WTC11 (cell line): ENCODE measurements at regions not wholly inside any gene's neighbourhood (a gene's known extent, or its start where the extent isn't known, plus 50 kb on each side); places are given as distances from the start of the nearest gene placed in this dataset.

Experiments used
- ATAC-seq: fragments of 200-7000 bp; cut with Tn5 transposase; 2 replicates; pipeline ENCODE4 v1.10.0; 2021; ENCODE audit warnings: mild to moderate bottlenecking, moderate library complexity
- CTCF ChIA-PET: fragments of 300-600 bp; sonication (Branson Sonifier 250); formaldehyde crosslinking; loops from one replicate; lab custom pipeline; 2021; ENCODE audit warnings: antibody characterized with exemption; lab: Charles Lee
- POLR2A ChIA-PET: fragments of 350-600 bp; sonication (Branson Sonifier 250); formaldehyde crosslinking; loops from one replicate; lab custom pipeline; 2021; ENCODE audit warnings: antibody characterized with exemption; lab: Charles Lee
- DNase-seq: peaks from one replicate; pipeline ENCODE4 v3.0.0; 2021; ENCODE audit warnings: low spot score
- H3K27ac Mint-ChIP-seq: 2 replicates; pipeline ENCODE4 v1.8.0; 2021; ENCODE audit warnings: mixed read lengths
- H3K27me3 Mint-ChIP-seq: 2 replicates; pipeline ENCODE4 v1.8.0; 2021; ENCODE audit warnings: low read depth, mild to moderate bottlenecking, moderate library complexity, mixed read lengths
- H3K36me3 Mint-ChIP-seq: 2 replicates; pipeline ENCODE4 v1.8.0; 2021; ENCODE audit warnings: mixed read lengths
- H3K4me1 Mint-ChIP-seq: 2 replicates; pipeline ENCODE4 v1.8.0; 2022; ENCODE audit warnings: mixed read lengths
- H3K4me3 Mint-ChIP-seq: 2 replicates; pipeline ENCODE4 v1.8.0; 2021; ENCODE audit warnings: mild to moderate bottlenecking, moderate library complexity, mixed read lengths
- H3K9me3 Mint-ChIP-seq: 2 replicates; pipeline ENCODE4 v1.8.0; 2021; ENCODE audit warnings: mixed read lengths
- NFYB ChIP-seq: sonication (generic); formaldehyde crosslinking; conservative IDR thresholded peaks from 2 replicates; pipeline ENCODE4 v1.8.0; 2022; ENCODE audit warnings: low read depth, missing genetic modification reagents
- SP1 ChIP-seq: sonication (generic); formaldehyde crosslinking; conservative IDR thresholded peaks from 2 replicates; pipeline ENCODE4 v1.8.1; 2022; ENCODE audit warnings: missing genetic modification reagents
- ZNF671 ChIP-seq: fragments of 250-450 bp; sonication (Bioruptor Pico); IDR thresholded peaks from 2 replicates; pipeline ENCODE4 v1.8.0; 2021; ENCODE audit warnings: mild to moderate bottlenecking
- TF ChIP-seq, protein P1 (sequence below): fragments of 250-450 bp; sonication (Bioruptor Pico); IDR thresholded peaks from 2 replicates; pipeline ENCODE4 v1.9.0; 2021; ENCODE audit warnings: mild to moderate bottlenecking
- TF ChIP-seq, protein P2 (sequence below): sonication (generic); formaldehyde crosslinking; IDR thresholded peaks from 2 replicates; pipeline ENCODE4 v1.8.0; 2023; ENCODE audit warnings: missing genetic modification reagents, mild to moderate bottlenecking, borderline replicate concordance
- TF ChIP-seq, protein P3 (sequence below): sonication (generic); formaldehyde crosslinking; conservative IDR thresholded peaks from 2 replicates; pipeline ENCODE4 v1.8.1; 2023; ENCODE audit warnings: mild to moderate bottlenecking, low read depth, missing genetic modification reagents, moderate library complexity
- TF ChIP-seq, protein P4 (sequence below): sonication (generic); formaldehyde crosslinking; IDR thresholded peaks from 2 replicates; pipeline ENCODE4 v1.8.0; 2022; ENCODE audit warnings: missing genetic modification reagents
- TF ChIP-seq, protein P5 (sequence below): sonication (generic); formaldehyde crosslinking; IDR thresholded peaks from 2 replicates; pipeline ENCODE4 v1.8.1; 2022; ENCODE audit warnings: mild to moderate bottlenecking, moderate library complexity, missing genetic modification reagents
- TF ChIP-seq, protein P6 (sequence below): fragments of 250-450 bp; sonication (Bioruptor Pico); IDR thresholded peaks from 2 replicates; pipeline ENCODE4 v1.9.0; 2021; ENCODE audit warnings: moderate library complexity, mild to moderate bottlenecking, inconsistent platforms, borderline replicate concordance
- TF ChIP-seq, protein P7 (sequence below): sonication (generic); formaldehyde crosslinking; IDR thresholded peaks from 2 replicates; pipeline ENCODE4 v1.8.0; 2022; ENCODE audit warnings: mild to moderate bottlenecking, missing genetic modification reagents

DNA sequence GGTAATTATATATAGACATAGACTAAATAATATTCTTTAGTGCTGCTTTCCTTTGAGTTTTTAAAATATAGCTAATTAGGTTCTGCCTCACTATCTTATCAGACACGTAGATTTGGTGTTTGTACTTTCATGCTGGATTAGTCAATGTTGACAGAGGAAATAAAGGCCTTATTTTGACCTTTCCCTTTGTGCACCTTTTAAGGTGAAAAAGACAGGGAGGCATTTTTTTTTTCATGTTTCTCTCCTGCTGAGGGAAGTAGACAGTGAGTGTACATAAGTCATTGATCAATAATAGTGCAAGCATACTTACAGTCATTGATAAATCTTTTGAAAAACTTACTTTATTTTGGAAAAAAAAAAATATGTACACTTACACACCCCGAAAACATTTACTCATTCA, 467.8 kb downstream of the GRXCR1 start (continued):
- TF ChIP-seq, protein P1, sequence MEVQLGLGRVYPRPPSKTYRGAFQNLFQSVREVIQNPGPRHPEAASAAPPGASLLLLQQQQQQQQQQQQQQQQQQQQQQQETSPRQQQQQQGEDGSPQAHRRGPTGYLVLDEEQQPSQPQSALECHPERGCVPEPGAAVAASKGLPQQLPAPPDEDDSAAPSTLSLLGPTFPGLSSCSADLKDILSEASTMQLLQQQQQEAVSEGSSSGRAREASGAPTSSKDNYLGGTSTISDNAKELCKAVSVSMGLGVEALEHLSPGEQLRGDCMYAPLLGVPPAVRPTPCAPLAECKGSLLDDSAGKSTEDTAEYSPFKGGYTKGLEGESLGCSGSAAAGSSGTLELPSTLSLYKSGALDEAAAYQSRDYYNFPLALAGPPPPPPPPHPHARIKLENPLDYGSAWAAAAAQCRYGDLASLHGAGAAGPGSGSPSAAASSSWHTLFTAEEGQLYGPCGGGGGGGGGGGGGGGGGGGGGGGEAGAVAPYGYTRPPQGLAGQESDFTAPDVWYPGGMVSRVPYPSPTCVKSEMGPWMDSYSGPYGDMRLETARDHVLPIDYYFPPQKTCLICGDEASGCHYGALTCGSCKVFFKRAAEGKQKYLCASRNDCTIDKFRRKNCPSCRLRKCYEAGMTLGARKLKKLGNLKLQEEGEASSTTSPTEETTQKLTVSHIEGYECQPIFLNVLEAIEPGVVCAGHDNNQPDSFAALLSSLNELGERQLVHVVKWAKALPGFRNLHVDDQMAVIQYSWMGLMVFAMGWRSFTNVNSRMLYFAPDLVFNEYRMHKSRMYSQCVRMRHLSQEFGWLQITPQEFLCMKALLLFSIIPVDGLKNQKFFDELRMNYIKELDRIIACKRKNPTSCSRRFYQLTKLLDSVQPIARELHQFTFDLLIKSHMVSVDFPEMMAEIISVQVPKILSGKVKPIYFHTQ (CRISPR knock-in tag): no peak
- TF ChIP-seq, protein P2, sequence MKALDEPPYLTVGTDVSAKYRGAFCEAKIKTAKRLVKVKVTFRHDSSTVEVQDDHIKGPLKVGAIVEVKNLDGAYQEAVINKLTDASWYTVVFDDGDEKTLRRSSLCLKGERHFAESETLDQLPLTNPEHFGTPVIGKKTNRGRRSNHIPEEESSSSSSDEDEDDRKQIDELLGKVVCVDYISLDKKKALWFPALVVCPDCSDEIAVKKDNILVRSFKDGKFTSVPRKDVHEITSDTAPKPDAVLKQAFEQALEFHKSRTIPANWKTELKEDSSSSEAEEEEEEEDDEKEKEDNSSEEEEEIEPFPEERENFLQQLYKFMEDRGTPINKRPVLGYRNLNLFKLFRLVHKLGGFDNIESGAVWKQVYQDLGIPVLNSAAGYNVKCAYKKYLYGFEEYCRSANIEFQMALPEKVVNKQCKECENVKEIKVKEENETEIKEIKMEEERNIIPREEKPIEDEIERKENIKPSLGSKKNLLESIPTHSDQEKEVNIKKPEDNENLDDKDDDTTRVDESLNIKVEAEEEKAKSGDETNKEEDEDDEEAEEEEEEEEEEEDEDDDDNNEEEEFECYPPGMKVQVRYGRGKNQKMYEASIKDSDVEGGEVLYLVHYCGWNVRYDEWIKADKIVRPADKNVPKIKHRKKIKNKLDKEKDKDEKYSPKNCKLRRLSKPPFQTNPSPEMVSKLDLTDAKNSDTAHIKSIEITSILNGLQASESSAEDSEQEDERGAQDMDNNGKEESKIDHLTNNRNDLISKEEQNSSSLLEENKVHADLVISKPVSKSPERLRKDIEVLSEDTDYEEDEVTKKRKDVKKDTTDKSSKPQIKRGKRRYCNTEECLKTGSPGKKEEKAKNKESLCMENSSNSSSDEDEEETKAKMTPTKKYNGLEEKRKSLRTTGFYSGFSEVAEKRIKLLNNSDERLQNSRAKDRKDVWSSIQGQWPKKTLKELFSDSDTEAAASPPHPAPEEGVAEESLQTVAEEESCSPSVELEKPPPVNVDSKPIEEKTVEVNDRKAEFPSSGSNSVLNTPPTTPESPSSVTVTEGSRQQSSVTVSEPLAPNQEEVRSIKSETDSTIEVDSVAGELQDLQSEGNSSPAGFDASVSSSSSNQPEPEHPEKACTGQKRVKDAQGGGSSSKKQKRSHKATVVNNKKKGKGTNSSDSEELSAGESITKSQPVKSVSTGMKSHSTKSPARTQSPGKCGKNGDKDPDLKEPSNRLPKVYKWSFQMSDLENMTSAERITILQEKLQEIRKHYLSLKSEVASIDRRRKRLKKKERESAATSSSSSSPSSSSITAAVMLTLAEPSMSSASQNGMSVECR (CRISPR knock-in tag): no peak
- no peak for TF ChIP-seq ZNF671 (CRISPR knock-in tag)

DNA sequence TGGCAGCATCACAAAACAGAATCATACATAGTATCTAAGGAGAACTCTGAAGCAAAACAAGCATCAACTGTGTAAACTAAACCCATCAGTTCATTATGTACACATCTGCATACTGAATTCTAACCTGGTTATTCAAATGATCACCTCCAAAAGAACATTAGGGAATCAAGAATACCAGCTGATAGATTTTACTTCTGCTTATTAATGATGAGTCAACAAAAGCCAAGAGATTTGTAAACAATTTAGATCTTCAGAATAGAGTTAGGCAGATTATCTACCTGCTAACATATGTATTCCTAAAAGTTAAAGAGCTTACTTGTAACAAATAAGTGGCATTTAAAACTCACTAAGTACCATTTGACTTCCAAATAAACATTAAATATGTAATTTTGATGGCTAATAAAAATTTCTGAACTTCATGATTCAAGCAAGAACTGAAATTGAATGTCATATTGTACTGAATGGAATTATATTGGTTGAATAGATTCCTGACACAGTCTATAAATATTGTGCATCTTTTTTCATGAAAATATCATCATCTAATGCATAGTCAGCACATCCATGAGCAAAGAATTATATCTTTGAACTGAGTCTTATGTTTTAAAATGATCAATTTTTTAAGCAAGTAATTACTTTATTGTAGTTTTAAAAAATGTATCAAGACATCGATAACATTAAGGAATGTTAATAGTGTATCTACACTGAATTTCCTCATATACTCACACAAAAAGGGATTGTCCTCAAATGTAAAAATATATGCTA, 470.5 kb downstream of the GRXCR1 start:
- Mint-ChIP-seq H3K36me3 (no peaks in the 10 kb centered on the region), H3K4me3 (no peak overlapping the region), H3K27ac (no peak overlapping the region), H3K9me3 (0 out of 2 replicates have a peak, but pooled peaks cover 3% of the 10 kb centered on the region), H3K4me1 (peaks cover 2% of the 10 kb centered on the region; the same call in 1 of the 2 replicates), H3K27me3 (no peaks in the 10 kb centered on the region)
- ATAC-seq (no peak), DNase-seq (no peak)
- TF ChIP-seq, protein P3, sequence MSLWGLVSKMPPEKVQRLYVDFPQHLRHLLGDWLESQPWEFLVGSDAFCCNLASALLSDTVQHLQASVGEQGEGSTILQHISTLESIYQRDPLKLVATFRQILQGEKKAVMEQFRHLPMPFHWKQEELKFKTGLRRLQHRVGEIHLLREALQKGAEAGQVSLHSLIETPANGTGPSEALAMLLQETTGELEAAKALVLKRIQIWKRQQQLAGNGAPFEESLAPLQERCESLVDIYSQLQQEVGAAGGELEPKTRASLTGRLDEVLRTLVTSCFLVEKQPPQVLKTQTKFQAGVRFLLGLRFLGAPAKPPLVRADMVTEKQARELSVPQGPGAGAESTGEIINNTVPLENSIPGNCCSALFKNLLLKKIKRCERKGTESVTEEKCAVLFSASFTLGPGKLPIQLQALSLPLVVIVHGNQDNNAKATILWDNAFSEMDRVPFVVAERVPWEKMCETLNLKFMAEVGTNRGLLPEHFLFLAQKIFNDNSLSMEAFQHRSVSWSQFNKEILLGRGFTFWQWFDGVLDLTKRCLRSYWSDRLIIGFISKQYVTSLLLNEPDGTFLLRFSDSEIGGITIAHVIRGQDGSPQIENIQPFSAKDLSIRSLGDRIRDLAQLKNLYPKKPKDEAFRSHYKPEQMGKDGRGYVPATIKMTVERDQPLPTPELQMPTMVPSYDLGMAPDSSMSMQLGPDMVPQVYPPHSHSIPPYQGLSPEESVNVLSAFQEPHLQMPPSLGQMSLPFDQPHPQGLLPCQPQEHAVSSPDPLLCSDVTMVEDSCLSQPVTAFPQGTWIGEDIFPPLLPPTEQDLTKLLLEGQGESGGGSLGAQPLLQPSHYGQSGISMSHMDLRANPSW (CRISPR knock-in tag): no peak
- no peak for TF ChIP-seq SP1 (CRISPR knock-in tag)
- TF ChIP-seq, protein P4, sequence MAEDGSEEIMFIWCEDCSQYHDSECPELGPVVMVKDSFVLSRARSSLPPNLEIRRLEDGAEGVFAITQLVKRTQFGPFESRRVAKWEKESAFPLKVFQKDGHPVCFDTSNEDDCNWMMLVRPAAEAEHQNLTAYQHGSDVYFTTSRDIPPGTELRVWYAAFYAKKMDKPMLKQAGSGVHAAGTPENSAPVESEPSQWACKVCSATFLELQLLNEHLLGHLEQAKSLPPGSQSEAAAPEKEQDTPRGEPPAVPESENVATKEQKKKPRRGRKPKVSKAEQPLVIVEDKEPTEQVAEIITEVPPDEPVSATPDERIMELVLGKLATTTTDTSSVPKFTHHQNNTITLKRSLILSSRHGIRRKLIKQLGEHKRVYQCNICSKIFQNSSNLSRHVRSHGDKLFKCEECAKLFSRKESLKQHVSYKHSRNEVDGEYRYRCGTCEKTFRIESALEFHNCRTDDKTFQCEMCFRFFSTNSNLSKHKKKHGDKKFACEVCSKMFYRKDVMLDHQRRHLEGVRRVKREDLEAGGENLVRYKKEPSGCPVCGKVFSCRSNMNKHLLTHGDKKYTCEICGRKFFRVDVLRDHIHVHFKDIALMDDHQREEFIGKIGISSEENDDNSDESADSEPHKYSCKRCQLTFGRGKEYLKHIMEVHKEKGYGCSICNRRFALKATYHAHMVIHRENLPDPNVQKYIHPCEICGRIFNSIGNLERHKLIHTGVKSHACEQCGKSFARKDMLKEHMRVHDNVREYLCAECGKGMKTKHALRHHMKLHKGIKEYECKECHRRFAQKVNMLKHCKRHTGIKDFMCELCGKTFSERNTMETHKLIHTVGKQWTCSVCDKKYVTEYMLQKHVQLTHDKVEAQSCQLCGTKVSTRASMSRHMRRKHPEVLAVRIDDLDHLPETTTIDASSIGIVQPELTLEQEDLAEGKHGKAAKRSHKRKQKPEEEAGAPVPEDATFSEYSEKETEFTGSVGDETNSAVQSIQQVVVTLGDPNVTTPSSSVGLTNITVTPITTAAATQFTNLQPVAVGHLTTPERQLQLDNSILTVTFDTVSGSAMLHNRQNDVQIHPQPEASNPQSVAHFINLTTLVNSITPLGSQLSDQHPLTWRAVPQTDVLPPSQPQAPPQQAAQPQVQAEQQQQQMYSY (CRISPR knock-in tag): no peak
- no peak for TF ChIP-seq NFYB (CRISPR knock-in tag)
- TF ChIP-seq, protein P5, sequence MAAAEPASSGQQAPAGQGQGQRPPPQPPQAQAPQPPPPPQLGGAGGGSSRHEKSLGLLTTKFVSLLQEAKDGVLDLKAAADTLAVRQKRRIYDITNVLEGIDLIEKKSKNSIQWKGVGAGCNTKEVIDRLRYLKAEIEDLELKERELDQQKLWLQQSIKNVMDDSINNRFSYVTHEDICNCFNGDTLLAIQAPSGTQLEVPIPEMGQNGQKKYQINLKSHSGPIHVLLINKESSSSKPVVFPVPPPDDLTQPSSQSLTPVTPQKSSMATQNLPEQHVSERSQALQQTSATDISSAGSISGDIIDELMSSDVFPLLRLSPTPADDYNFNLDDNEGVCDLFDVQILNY: no peak
- TF ChIP-seq, protein P6, sequence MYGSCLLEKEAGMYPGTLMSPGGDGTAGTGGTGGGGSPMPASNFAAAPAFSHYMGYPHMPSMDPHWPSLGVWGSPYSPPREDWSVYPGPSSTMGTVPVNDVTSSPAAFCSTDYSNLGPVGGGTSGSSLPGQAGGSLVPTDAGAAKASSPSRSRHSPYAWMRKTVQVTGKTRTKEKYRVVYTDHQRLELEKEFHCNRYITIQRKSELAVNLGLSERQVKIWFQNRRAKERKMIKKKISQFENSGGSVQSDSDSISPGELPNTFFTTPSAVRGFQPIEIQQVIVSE (CRISPR knock-in tag): no peak
- TF ChIP-seq, protein P7, sequence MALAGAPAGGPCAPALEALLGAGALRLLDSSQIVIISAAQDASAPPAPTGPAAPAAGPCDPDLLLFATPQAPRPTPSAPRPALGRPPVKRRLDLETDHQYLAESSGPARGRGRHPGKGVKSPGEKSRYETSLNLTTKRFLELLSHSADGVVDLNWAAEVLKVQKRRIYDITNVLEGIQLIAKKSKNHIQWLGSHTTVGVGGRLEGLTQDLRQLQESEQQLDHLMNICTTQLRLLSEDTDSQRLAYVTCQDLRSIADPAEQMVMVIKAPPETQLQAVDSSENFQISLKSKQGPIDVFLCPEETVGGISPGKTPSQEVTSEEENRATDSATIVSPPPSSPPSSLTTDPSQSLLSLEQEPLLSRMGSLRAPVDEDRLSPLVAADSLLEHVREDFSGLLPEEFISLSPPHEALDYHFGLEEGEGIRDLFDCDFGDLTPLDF (CRISPR knock-in tag): no peak
- POLR2A ChIA-PET: no interaction called here
- CTCF ChIA-PET: no interaction called here
